Neuronal stem cell (in vitro differentiated cells): ENCODE measurements at regions not wholly inside any gene's neighbourhood (a gene's known extent, or its start where the extent isn't known, plus 50 kb on each side); places are given as distances from the start of the nearest gene placed in this dataset.
A peak's percentile ranks its signal among the peaks of the same experiment; 100 is the strongest.

ENCODE experiments used
- DNase-seq: peaks from one replicate; pipeline ENCODE4 v3.0.0-alpha.2; 2013; ENCODE audit warnings: low spot score
- H2AFZ ChIP-seq: one replicate; pipeline ENCODE4 v1.6.1; 2013; ENCODE audit warnings: mild to moderate bottlenecking, low read length, inconsistent platforms
- H2AK5ac ChIP-seq: 2 replicates; pipeline ENCODE4 v1.6.1; 2013; ENCODE audit warnings: low read depth, mild to moderate bottlenecking, inconsistent platforms, low read length, moderate library complexity, mixed read lengths
- H2BK120ac ChIP-seq: 2 replicates; pipeline ENCODE4 v1.6.1; 2013; ENCODE audit warnings: low read depth, mild to moderate bottlenecking, inconsistent platforms, low read length, moderate library complexity, mixed read lengths
- H2BK12ac ChIP-seq: one replicate; pipeline ENCODE4 v1.6.1; 2013; ENCODE audit warnings: low read length, inconsistent platforms
- H2BK15ac ChIP-seq: 2 replicates; pipeline ENCODE4 v1.6.1; 2013; ENCODE audit warnings: mild to moderate bottlenecking, low read length, inconsistent platforms, mixed read lengths
- H2BK5ac ChIP-seq: one replicate; pipeline ENCODE4 v1.6.1; 2013; ENCODE audit warnings: inconsistent platforms, mild to moderate bottlenecking, low read length, moderate library complexity
- H3K14ac ChIP-seq: one replicate; pipeline ENCODE4 v1.6.1; 2013; ENCODE audit warnings: low read length, inconsistent platforms
- H3K18ac ChIP-seq: 2 replicates; pipeline ENCODE4 v1.6.1; 2013; ENCODE audit warnings: low read length, inconsistent platforms
- H3K23ac ChIP-seq: 2 replicates; pipeline ENCODE4 v1.6.1; 2013; ENCODE audit warnings: low read depth, mild to moderate bottlenecking, mixed read lengths, low read length, inconsistent platforms; ENCODE audit not compliant: poor library complexity
- H3K27ac ChIP-seq: replicated peaks from 3 replicates; pipeline ENCODE4 v1.5.1; 2013; ENCODE audit warnings: low read length, inconsistent platforms
- H3K27me3 ChIP-seq, 3 experiments: 2 replicates each; pipeline ENCODE4 v1.6.1; 2013; ENCODE audit warnings: low read length in 3 of 3, mild to moderate bottlenecking in 2 of 3, inconsistent platforms in 1 of 3, low read depth in 1 of 3, mixed read lengths in 1 of 3, moderate library complexity in 1 of 3; ENCODE audit not compliant: control insufficient read depth in 3 of 3, insufficient read depth in 3 of 3
- H3K36me3 ChIP-seq, 2 donors: replicated peaks in 1 of 2; 2 replicates each; pipeline ENCODE4 v1.6.1; 2013; ENCODE audit warnings: low read length in 2 of 2; ENCODE audit not compliant: control insufficient read depth in 2 of 2, insufficient read depth in 2 of 2
- H3K4ac ChIP-seq: 2 replicates; pipeline ENCODE4 v1.6.1; 2013; ENCODE audit warnings: inconsistent platforms, mild to moderate bottlenecking, low read length, moderate library complexity
- H3K4me1 ChIP-seq, 2 donors: 1 replicate in 1 of 2; 2 replicates in 1 of 2; pipeline ENCODE4 v1.6.1; 2013; ENCODE audit warnings: low read length in 2 of 2, low read depth in 1 of 2; ENCODE audit not compliant: control insufficient read depth in 2 of 2, insufficient read depth in 1 of 2
- H3K4me2 ChIP-seq: one replicate; pipeline ENCODE4 v1.6.1; 2013; ENCODE audit warnings: mild to moderate bottlenecking, low read length, inconsistent platforms; ENCODE audit not compliant: insufficient read depth, poor library complexity, severe bottlenecking
- H3K4me3 ChIP-seq, 2 donors: 2 replicates each; pipeline ENCODE4 v1.5.1; 2013; ENCODE audit warnings: low read length in 2 of 2, mild to moderate bottlenecking in 2 of 2, inconsistent platforms in 1 of 2, moderate library complexity in 1 of 2
- H3K79me1 ChIP-seq: one replicate; pipeline ENCODE4 v1.6.1; 2013; ENCODE audit warnings: low read depth, mild to moderate bottlenecking, inconsistent platforms, low read length, moderate library complexity
- H3K9ac ChIP-seq: one replicate; pipeline ENCODE4 v1.6.1; 2013; ENCODE audit warnings: mild to moderate bottlenecking, low read depth, low read length, inconsistent platforms; ENCODE audit not compliant: poor library complexity
- H3K9me3 ChIP-seq, 2 donors: replicated peaks in 1 of 2; 2 replicates each; pipeline versions ENCODE3 to v1.6.1; 2013; ENCODE audit warnings: low read length in 2 of 2, mild to moderate bottlenecking in 2 of 2, inconsistent platforms in 1 of 2, low read depth in 1 of 2, mixed read lengths in 1 of 2, moderate library complexity in 1 of 2; ENCODE audit not compliant: control insufficient read depth in 2 of 2, insufficient read depth in 1 of 2
- H4K8ac ChIP-seq: one replicate; pipeline ENCODE4 v1.6.1; 2013; ENCODE audit warnings: low read depth, mild to moderate bottlenecking, inconsistent platforms, low read length, moderate library complexity
- H4K91ac ChIP-seq: one replicate; pipeline ENCODE4 v1.6.1; 2013; ENCODE audit warnings: low read length, low read depth, mild to moderate bottlenecking, inconsistent platforms; ENCODE audit not compliant: poor library complexity
- WGBS, 2 donors: extraction: QIAGEN DNeasy Blood & Tissue Kit; methylation state at CpG; one replicate each; pipeline ENCODE4 v1.1.7; 2013; ENCODE audit warnings: missing lambda C conversion rate in 2 of 2, mixed read lengths in 1 of 2; ENCODE audit not compliant: insufficient read length in 2 of 2, insufficient replicate concordance in 1 of 2; ENCODE audit errors: extremely low coverage in 2 of 2; 5-methylcytosine and 5-hydroxymethylcytosine counted together

GRCh38 chr17:73827627-73828291 is 183.5 kb upstream of the SDK2 start:
- Histone ChIP-seq H4K8ac (no peak overlapping the region), H3K4me2 (no peak overlapping the region), H3K9ac (peak overlapping the region; percentile 52), H3K4me1 (peaks cover 0 to 6% of the 10 kb centered on the region in 2 donors), H3K9me3 (no peaks in the 10 kb centered on the region), H2AK5ac (peak overlapping the region; percentile 72), H3K4me3 (no peak overlapping the region), H3K36me3 (no peaks in the 10 kb centered on the region), H3K27me3 (peaks cover 0 to 16% (median 0%) of the 10 kb centered on the region in 3 experiments), H3K18ac (peak overlapping the region; percentile 89), H2BK15ac (peak overlapping the region; percentile 93), H3K14ac (peak overlapping the region; percentile 72), H3K23ac (no peak overlapping the region), H3K4ac (no peak overlapping the region), H2BK5ac (no peak overlapping the region), H2BK12ac (no peak overlapping the region), H3K79me1 (no peaks in the 10 kb centered on the region), H2BK120ac (no peak overlapping the region), H3K27ac (peak overlapping the region; percentile 45), H4K91ac (no peak overlapping the region), H2AFZ (peak overlapping the region; percentile 66)
- no CpG with 5 or more reads among the region's 19 CpGs for WGBS, 2 donors
- DNase-seq: no peak

GRCh38 chr17:73829676-73830280 is 185.5 kb upstream of the SDK2 start:
- Histone ChIP-seq H2BK120ac (no peak overlapping the region), H3K4ac (no peak overlapping the region), H2BK15ac (peak overlapping the region; percentile 42), H3K27me3 (peaks cover 0 to 9% (median 0%) of the 10 kb centered on the region in 3 experiments), H2AFZ (no peak overlapping the region), H4K8ac (no peak overlapping the region), H3K18ac (no peak overlapping the region), H4K91ac (no peak overlapping the region), H3K4me3 (no peak overlapping the region), H3K79me1 (no peaks in the 10 kb centered on the region), H3K9ac (no peak overlapping the region), H3K9me3 (no peaks in the 10 kb centered on the region), H2BK12ac (no peak overlapping the region), H2BK5ac (no peak overlapping the region), H3K4me2 (no peak overlapping the region), H3K4me1 (peaks cover 0 to 6% of the 10 kb centered on the region in 2 donors), H3K23ac (no peak overlapping the region), H3K14ac (no peak overlapping the region), H3K27ac (no peak overlapping the region), H3K36me3 (no peaks in the 10 kb centered on the region), H2AK5ac (no peak overlapping the region)
- no CpG with 5 or more reads among the region's 13 CpGs for WGBS, 2 donors
- DNase-seq: no peak

GRCh38 chr17:73831699-73832098 is 187.5 kb upstream of the SDK2 start:
- Histone ChIP-seq H2AK5ac (no peak overlapping the region), H3K18ac (peak overlapping the region; percentile 13), H3K27ac (no peak overlapping the region), H3K23ac (no peak overlapping the region), H3K4me1 (peaks cover 0 to 6% of the 10 kb centered on the region in 2 donors), H3K4ac (no peak overlapping the region), H3K79me1 (no peaks in the 10 kb centered on the region), H3K9ac (no peak overlapping the region), H2BK120ac (no peak overlapping the region), H3K27me3 (no peaks in the 10 kb centered on the region), H3K36me3 (no peaks in the 10 kb centered on the region), H4K91ac (no peak overlapping the region), H3K14ac (no peak overlapping the region), H3K4me3 (no peak overlapping the region), H2AFZ (no peak overlapping the region), H3K4me2 (no peak overlapping the region), H3K9me3 (no peaks in the 10 kb centered on the region), H2BK5ac (no peak overlapping the region), H4K8ac (no peak overlapping the region), H2BK15ac (no peak overlapping the region), H2BK12ac (no peak overlapping the region)
- no CpG with 5 or more reads among the region's 6 CpGs for WGBS, 2 donors
- DNase-seq: no peak

DNA sequence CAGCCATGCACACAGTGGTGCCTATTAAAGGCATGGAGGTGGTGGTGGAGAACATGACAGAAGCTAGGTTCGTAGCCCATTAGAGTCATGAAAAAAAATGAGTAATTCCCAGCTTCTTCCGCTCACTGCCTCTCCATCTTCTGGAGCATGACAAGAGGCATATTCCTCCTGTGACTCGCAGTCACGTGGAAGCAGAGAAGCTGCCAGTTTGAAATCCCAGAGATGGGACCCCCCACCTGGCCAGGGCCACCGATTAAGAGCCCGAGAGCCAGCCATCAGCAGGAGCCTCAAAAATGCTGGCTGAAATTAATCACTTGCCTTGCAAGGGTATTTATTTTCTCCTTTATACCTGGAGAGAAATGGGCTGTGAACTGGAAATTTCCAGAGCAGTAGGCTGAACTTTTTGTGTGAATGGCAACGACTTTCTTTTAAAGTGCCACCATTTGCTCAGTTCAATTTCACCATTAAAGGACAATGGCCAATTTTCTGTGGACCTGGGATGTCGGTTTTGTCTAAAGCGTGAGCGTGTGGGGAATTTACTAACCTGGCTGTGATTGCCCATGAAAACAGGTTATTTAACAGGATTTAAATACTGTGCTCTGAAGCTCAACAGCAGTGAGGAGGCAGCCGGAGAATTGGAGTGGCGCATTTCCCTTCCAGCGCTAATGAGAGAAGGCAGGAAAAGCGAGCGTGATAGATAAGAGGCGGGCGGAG is 189.7 kb upstream of the SDK2 start:
- DNase-seq: no peak
- Histone ChIP-seq H2BK120ac (no peak overlapping the region), H2AFZ (no peak overlapping the region), H2BK12ac (no peak overlapping the region), H2BK5ac (no peak overlapping the region), H2AK5ac (no peak overlapping the region), H2BK15ac (no peak overlapping the region), H3K27ac (no peak overlapping the region), H3K4me2 (no peak overlapping the region), H3K79me1 (no peaks in the 10 kb centered on the region), H3K9me3 (no peaks in the 10 kb centered on the region), H3K36me3 (no peaks in the 10 kb centered on the region), H3K23ac (no peak overlapping the region), H3K9ac (no peak overlapping the region), H3K14ac (no peak overlapping the region), H3K18ac (no peak overlapping the region), H4K8ac (no peak overlapping the region), H3K27me3 (no peaks in the 10 kb centered on the region), H3K4me1 (no peaks in the 10 kb centered on the region), H3K4ac (no peak overlapping the region), H4K91ac (no peak overlapping the region), H3K4me3 (no peak overlapping the region)
- WGBS, 2 donors: no CpG with 5 or more reads among the region's 17 CpGs
